ENCODE measurements at regions not wholly inside any gene's neighbourhood (a gene's known extent, or its start where the extent isn't known, plus 50 kb on each side); places are given as distances from the start of the nearest gene placed in this dataset.

DNA sequence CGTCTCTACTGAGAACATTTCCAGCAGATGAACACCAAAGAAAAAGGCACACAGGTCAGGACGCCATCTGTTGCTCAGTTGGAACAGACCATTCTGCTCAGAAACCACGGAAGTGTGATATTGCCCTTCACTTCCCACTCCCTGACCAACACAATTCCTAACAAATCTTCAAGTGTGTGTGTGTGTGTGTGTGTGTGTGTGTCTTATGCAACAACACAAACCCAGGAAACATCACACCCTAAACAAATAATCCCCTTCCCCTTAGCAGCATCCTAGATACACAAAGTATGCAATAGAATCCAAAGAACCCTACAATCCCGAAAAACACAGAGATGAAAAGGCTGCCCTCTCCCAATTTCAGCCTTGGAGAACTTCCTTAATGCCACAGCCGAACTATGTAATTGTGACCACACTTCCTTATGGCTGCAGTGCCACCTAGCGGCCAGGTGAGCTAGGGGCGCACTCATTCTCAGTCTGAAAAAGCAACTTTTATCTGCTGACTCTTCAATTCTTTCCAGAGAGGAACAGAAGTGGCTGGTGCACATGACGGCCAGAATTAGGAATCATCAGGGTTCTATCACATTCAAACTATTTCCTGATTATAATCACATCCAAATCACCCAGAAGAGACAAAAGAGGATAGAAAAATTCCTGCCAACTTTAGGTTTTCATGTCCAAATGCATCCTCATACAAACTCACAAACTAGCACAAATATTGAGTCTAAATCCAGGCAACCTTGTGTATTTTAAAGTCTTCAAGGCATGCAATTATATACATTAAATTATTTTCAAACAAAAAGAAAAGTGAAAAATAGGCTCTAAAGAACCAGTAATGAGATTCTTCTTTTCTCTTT is 164.9 kb downstream of the DHX15 start:
- in situ Hi-C loops (cut with MboI; ENCODE audit: low sequenced_read_pairs), result no loop called here

DNA sequence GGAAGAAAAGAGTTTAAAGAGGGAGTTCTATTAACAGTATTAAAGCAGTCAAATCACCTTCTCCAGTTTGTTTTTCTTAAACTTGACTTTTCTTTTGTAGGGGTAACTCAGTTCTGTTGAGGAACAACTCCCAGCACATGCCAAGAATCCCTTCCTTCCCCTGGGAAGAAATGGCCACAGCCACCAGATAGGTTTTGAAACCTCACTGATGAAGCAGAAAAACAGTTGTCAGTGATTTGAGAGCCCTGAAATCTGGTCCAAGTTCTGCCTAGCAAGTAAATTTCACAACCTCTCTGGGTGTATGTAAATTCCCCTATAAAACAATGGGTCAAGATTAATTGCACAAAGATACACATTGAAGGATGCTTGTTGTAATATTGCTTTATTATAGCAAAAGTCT is 167.1 kb downstream of the DHX15 start:
- in situ Hi-C loops (cut with MboI; ENCODE audit: low sequenced_read_pairs), result no loop called here

DNA sequence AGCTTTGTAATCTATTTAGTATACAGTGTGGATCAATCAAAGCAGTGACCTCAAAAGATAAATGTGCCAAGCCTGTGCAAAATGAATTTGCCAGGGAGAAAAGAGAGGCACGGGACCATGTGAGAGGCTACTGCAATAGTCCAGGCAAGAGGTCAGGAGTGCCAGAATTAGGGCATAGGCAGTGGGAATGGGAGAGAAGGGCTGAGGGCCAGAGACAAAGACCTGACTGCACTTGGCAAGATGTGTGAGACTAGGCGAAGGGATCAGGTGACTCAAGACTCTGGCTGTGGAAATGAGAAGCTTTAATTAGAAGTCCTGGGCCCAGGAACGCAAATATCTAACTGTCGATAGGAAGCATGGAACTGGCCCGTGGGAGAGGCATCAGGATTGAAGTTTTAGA is 168.1 kb downstream of the DHX15 start:
- in situ Hi-C loops (cut with MboI; ENCODE audit: low sequenced_read_pairs), result no loop called here

DNA sequence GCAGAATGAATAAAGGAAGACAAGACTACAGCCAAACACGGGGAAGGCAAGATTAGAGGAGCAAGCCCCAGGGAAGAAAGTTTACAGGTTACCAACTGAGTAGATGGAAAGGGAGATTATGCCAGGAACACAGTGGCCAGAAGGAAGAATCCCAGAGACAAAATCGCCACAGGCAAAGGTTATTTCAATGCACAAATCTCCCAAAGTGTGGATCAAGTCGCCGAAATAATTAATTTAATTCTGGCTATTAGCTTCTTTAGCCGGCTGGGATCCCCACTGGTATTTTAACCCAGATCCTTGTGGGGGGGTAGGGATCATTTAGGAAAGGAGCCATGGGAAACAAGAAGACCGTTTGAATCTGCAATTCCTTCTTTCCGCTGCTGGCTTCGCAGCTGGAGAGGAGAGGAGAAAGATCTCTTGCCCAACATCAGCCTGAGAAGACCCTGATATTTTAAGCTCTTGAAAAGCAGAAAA is 171.0 kb downstream of the DHX15 start:
- in situ Hi-C loops (cut with MboI; ENCODE audit: low sequenced_read_pairs), result no loop called here

DNA sequence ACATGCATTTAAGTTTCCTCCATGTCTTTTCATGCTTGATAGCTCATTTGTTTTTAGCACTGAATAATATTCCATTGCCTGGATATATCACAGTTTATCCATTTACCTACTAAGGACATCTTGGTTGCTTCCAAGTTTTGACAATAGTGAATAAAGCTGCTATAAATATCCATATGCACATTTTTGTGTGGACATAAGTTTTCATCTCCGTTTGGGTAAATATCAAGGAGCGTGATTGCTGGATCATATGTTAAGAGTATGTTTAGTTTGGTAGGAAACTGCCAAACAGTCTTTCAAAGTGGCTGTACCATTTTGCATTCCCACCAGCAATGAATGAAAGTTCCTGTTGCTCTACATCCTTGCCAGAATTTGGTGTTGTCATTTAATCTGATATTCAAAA is 172.5 kb downstream of the DHX15 start:
- in situ Hi-C loops (cut with MboI; ENCODE audit: low sequenced_read_pairs), result no loop called here

DNA sequence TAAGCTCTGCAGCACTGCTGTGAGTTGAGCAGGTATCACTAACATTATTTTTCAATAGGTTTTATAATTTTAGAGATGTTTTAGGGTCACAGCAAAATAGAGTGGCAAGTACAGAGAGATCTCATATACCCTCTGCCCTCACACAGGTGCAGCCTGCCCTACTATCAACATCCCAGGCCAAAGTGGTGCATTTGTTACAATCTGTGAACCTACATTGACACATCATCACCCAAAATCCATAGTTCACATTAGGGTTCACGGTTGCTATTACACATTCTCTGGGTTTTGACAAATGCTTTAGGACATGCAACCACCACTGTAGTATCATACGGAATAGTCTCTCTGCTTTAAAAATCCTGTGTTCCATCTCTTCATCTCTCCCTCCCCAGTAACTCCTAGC is 173.1 kb downstream of the DHX15 start:
- in situ Hi-C loops (cut with MboI; ENCODE audit: low sequenced_read_pairs), result no loop called here

DNA sequence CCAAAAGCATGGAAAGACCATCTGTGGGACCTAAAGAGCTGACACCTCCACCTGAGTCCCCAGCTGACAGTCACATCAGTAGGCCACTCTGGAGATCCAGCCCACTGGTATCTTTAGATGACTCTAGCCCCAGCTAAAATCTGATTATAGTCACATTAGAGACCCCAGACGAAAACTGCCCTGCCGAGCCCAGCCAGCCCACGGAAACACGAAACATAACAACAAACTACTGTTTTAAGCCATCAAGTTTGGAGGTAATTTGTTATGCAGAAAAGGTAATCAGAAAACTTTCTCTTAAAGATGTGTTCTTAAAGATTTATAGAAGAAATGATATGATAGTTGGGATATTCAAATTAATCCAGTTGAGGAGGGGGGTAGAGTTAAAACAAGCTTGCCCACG is 175.7 kb downstream of the DHX15 start:
- in situ Hi-C loops (cut with MboI; ENCODE audit: low sequenced_read_pairs), result no loop called here

DNA sequence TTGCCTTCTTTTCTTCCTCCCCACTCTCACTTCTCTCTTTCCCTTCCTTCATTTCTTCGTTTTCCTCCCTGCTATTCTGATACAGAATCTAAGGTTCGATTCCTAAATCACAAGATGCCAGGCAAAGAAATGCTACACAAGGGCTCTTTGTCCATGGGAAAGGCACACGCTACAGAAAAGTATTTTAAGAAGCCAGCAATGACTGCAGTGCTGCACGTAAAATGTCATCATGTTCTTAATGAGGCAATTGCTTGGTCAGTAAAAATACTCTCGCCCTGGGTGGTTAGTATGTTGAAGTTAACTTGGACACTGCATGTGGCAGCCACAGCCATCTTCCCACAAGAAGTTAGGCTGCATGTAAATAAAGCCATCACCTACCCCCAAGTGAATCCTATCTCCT is 178.4 kb downstream of the DHX15 start:
- in situ Hi-C loops (cut with MboI; ENCODE audit: low sequenced_read_pairs), result no loop called here

DNA sequence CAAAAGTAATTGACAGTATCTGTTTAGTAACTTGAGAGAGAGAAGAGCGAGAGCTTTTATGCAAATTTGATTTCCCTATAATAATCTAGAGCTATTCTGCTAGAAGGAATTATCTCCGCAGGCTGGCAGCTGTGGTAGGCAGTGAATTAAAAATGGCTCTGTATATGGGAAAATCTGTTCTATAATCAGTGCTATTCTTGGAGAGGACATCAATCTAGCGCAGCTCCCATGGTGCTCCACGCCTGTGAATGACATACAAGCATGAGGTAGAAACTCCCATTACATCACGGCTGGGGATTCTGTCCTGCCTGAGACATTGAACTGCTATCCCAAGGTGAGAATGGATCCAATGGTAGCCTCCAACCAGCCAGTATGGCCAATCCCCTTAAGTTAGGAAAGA is 179.0 kb downstream of the DHX15 start:
- in situ Hi-C loops (cut with MboI; ENCODE audit: low sequenced_read_pairs), result no loop called here

DNA sequence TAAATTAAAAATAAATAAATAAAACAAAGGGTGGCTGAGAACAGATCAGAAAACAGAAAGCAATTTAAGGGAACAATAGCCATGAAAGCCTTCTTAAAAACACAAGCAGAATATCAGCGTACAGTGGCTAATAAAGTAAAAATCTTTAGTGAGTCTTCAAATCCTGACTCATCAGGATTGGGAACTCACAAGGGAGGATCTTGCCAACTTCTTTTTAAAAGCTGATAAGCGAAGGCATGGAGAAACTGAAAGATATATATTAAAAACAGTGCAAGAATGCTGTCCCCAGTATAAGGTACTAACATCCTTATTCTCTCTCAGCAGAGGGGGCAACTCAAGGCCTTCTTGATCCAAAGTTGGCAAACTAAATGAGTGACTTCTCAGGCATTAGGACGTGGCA is 180.1 kb downstream of the DHX15 start:
- in situ Hi-C loops (cut with MboI; ENCODE audit: low sequenced_read_pairs), result no loop called here

DNA sequence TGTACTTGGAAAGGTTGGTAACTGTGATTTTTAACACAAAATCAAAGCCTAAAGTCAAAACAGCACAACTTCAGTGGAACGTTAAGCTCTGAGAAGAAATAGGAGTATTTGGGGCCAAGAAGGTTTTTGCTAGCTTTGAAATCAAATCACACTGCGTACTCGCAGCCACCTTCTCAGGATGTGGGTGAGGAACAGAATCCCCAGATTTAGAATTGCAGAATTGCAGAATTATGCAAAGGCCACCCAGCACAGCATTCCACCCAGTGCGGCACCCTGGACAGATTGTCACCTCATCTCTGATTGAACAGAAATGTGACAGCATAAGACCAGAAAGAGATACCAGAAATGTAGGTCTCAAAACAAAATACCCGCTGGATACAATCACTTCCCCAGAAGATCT is 181.1 kb downstream of the DHX15 start:
- in situ Hi-C loops (cut with MboI; ENCODE audit: low sequenced_read_pairs), result no loop called here

DNA sequence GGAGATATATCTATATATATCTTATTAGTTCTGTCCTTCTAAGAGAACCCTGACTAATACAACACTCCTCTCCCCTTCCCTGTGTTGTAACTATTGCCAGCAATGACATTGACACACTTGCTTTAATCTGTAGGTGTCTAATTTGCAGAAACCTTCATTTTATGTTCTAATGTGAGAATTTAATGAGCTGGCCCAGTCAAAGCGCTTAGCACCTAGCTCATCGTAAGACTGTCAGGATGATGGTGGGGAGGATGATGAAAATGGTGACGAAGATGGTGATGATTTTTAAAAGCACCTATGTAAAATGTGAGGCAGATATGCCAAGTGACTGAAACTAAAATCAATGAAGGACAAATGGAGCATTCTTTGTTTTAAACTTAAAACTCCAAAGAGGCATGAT is 183.8 kb downstream of the DHX15 start:
- in situ Hi-C loops (cut with MboI; ENCODE audit: low sequenced_read_pairs), result no loop called here

DNA sequence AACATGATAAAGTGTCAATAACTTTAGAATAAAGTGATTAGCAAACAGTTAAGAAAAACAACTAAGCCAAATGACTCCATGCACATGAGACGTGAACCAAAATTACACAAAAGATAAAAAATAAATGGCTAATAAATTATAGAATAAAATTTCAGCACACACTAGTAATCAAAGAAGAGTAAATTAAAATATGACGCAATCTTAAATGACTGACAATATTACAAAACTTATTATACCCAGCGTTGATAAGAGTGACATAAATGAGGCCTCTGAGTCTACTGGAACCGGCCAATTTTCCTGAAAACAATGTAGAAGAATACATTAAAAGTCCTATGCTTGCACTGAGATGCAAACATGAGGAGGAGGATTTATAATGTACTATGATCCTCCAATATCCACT is 187.4 kb downstream of the DHX15 start:
- in situ Hi-C loops (cut with MboI; ENCODE audit: low sequenced_read_pairs), result no loop called here

DNA sequence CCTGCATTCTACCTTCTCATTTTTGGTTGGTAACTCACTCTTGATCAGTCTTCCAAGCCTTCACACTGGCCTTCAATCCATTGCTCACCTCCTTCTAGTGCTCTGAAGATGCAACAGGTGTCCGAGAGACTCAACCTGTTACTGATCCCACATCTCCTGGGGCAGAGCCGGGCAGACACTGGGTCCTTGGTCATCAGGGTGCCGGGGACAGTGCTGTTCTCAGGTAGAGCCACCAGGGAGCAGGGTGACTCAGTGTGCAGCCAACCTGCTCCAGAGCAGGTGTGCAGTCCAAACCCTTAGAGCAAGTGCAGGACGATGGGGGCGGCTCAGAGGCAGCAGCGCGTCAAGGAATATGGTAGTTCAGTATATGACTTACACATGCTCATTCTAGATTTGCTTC is 188.4 kb downstream of the DHX15 start:
- in situ Hi-C loops (cut with MboI; ENCODE audit: low sequenced_read_pairs), result no loop called here

DNA sequence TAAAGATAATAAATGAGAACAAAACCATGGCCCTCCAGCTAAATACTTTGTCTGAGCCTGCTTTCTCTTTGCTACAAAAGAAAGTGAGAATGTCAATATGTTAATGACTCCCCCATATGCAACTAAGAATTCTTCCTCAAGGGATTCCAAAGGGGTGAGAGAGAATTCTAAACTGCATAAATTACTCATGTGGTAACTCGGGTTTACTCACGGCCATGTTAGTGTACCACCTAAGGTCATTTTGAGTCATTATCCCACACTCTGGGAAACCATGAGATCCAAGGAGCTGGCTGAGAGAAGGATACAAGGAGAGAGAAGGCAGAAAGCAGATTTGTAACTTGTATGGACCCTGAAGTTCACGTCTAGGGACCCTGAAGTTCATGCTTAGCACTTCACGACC is 190.3 kb downstream of the DHX15 start:
- in situ Hi-C loops (cut with MboI; ENCODE audit: low sequenced_read_pairs), result no loop called here

DNA sequence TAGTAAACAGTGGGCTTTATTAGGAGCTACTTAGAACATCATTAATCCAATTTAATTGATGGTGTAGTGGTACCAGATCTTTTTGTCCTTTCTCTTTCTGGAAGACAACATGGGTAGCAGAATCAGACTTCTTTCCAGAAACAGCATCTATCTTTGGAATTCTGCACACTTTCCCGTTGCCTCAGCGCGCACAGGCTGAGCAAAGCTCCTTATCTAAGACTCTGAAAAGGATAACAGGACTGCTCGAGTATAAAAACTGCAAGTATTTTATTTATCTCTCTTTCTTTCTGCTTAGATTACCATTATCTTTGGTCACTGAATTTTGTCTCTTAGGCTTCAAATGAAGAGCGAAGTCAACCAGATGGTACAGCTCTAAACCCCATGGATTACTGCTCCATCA is 191.7 kb downstream of the DHX15 start:
- in situ Hi-C loops (cut with MboI; ENCODE audit: low sequenced_read_pairs), result no loop called here

DNA sequence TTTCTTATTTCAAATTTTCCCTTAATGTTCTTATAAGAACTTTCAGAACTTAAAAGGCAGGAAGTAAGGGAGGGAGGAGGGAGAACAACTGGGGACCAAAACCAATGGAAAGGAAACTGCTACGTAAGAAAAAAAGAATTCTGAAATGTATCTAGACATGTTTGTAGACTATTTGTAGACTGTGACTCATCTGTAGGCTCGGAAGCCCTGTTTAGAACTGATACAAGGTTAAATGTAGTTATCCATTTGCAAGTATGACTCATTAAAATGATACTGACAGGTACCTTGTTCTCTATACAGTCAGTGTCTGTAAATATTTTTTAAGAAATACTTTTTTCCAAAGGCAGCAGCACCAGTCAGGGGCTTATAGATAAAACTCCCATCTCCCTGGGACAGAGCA is 202.0 kb downstream of the DHX15 start:
- in situ Hi-C loops (cut with MboI; ENCODE audit: low sequenced_read_pairs), result no loop called here

DNA sequence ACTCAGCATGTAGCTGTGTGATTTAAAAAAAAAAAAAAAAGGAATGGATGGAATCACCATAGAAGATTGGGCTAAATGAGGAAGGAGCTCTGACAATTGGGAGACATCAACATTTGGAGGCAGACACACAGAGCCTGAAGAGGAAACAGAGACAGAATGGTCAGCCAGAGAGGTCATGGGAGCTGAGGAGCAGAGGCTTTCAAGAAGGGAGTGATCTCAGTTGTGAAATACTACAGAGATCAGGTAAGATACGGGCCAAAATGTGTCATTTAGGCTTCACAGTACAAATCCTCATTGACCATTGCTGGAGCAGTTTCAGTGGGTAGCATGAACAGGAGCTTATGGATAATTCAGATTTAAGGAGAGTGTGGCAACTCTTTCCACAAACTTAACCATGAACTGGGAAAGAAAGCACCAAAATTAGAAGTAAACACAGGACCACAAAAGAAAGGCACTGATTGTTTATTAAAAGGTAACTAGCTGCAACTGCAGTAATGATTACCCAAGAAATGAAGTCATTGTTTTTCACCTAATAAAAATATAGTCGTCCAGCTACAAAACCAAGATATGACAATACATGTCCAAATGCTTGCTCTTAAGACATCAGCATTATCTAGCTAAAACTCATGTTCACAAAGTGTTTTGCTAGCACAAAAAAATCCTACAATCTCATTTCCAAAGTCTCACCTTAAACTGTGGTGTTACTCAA is 203.2 kb downstream of the DHX15 start:
- in situ Hi-C loops (cut with MboI; ENCODE audit: low sequenced_read_pairs), result no loop called here

DNA sequence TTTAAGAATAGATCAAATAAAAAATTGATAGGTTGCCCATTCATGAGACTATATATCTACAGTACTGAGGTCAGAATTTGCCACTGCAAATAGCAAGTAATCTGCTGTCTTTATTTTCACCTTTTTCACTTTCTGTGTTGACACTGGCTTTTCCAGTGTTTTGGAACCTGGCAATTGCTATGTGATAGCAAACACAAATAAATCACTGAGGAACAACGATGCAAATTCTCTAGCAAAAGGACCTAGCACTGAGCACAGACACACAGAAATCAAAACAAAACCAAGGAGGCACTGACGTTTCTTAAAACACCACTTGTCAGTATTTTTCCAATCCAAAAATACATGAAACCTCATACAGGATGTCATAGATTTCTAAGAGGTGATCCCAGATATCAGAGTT is 210.7 kb downstream of the DHX15 start:
- in situ Hi-C loops (cut with MboI; ENCODE audit: low sequenced_read_pairs), result no loop called here

DNA sequence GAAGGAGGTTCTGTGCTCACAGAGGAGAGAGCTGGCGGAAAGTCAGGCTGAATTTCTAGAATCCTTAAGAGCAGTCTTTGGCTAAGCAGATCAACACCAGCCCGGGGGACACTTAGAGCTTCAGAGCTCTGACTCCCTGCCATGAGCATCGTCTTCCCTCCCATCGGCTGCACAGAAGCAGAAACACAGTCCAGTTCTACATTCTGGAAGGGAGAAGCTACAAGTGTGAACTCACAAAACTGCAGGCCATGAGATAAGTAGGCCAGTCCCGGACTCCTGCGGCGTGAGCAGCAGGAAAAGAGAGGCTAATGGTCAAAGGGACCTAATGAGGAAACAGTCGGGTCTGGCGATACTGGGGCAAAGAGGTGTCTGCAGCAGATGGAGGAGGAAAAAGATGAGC is 211.5 kb downstream of the DHX15 start:
- in situ Hi-C loops (cut with MboI; ENCODE audit: low sequenced_read_pairs), result no loop called here

DNA sequence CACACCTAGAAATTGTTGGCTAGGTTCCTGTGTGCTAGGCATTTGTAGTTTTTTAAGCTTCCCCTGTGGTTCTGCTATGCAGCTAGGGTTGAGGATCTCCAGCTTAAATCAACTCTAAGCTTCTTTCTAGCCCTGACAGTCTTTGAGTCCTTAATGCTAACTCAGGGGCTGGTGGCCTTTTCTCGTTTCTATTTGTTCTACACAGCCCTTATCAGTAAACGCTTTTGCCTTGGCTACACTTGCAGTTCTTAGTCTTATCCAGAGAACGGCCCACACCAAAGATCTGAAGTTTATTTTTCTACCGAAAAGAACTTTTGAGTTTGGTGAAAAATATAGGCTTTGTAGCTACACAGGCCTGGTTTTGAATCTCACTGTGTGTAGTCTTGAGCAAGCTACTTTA is 212.0 kb downstream of the DHX15 start:
- in situ Hi-C loops (cut with MboI; ENCODE audit: low sequenced_read_pairs), result no loop called here

DNA sequence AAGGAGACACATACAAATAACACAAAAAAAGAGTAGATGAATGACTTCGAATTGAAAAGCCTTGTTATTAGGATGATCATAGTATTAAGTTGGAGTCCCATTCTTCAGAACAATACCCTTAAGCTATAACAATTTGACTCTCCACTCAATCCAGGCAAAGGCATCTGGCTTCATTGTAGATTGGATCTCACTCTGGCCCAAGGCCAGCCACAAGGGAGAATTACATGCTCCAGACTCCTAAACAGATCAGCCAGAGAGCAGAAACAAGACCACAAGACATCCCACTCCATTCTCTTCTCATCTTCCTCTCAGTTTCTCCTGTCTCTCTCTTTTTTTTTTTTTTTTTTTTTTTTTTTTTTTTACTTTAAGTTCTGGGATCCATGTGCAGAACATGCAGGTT is 213.9 kb downstream of the DHX15 start:
- in situ Hi-C loops (cut with MboI; ENCODE audit: low sequenced_read_pairs), result no loop called here
